ENCODE measurements at regions not wholly inside any gene's neighbourhood (a gene's known extent, or its start where the extent isn't known, plus 50 kb on each side); places are given as distances from the start of the nearest gene placed in this dataset.

DNA sequence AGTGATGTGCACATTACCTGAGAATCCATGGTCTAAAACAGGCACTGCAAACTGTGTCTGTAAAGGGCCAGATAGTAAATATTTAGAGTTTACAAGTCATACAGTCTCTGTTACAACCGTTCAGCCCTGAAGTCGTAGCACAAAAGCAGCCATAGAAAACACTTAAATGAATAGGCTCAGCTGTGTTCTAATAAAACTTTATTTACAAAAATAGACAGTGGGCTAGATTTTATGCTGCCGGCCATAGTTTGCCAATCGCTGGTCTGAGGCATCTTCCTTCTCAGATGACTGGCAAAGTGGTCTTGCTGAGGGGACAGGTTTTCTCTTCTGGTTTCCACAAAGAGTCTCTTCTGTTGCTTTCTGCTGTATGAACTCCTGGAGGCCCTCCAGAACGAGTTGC lies 121.7 kb downstream of the EMX2 start:
- TF ChIP-seq, protein P1, sequence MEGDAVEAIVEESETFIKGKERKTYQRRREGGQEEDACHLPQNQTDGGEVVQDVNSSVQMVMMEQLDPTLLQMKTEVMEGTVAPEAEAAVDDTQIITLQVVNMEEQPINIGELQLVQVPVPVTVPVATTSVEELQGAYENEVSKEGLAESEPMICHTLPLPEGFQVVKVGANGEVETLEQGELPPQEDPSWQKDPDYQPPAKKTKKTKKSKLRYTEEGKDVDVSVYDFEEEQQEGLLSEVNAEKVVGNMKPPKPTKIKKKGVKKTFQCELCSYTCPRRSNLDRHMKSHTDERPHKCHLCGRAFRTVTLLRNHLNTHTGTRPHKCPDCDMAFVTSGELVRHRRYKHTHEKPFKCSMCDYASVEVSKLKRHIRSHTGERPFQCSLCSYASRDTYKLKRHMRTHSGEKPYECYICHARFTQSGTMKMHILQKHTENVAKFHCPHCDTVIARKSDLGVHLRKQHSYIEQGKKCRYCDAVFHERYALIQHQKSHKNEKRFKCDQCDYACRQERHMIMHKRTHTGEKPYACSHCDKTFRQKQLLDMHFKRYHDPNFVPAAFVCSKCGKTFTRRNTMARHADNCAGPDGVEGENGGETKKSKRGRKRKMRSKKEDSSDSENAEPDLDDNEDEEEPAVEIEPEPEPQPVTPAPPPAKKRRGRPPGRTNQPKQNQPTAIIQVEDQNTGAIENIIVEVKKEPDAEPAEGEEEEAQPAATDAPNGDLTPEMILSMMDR (IDR thresholded peaks at IDR 0.05), result no peak
- TF ChIP-seq POLR2A (IDR thresholded peaks at IDR 0.05) (no peak), EP300 (IDR thresholded peaks at IDR 0.05) (no peak)
